ENCODE measurements at regions not wholly inside any gene's neighbourhood (a gene's known extent, or its start where the extent isn't known, plus 50 kb on each side); places are given as distances from the start of the nearest gene placed in this dataset.

DNA sequence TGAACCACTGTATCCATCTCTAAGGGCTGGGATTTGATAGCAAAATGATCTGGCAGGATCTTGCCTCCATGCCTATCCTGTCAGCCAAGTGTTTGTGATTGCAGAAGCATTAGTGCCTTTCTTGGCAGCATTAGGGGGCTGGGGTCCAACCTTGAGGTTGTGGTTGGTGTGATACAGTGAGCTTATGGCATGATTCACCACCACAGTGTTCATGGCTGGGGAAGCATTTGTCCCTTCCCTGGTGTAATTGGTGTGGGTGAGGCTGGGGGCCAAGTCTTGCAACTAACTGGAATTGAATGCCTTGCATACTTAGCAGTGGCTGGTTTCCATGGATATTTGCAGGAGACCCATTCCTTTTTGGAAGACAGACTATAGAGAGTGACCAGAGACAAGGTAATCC is 271.0 kb upstream of the TBL1XR1 start:
- H3K36me3 Mint-ChIP-seq (ENCODE audit: low read depth), result no peaks in the 10 kb centered on the region
- no peak overlapping the region for H3K27ac Mint-ChIP-seq
- H3K27me3 Mint-ChIP-seq (ENCODE audit: low read depth), result no peaks in the 10 kb centered on the region
- ATAC-seq, result no peak
- H3K4me1 Mint-ChIP-seq (ENCODE audit: low read depth), result no peaks in the 10 kb centered on the region
- no peaks in the 10 kb centered on the region for H3K9me3 Mint-ChIP-seq (ENCODE audit: insufficient read depth)
- no peak for DNase-seq
- CTCF ChIA-PET, result no interaction called here
- H3K4me3 Mint-ChIP-seq, result no peak overlapping the region
- POLR2A ChIA-PET, result no interaction called here

DNA sequence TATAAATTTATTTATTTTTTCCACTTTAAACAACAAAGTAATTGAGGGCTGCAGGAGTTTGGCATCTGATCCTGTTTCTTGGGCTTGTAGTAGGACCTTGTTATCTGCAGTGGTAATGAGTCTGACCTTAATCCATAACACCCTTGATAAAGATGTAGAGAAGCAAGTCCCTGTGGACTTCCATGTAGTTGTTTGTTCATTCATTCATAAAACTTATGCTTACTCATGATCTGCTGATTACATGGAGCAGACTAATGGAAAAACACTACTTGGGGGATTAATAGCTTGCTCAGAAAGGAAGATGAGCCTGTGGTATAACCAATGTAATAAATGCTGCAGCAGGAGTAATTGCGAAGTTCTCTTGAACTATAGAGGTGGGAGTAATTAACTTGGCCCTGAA is 271.5 kb upstream of the TBL1XR1 start:
- ATAC-seq, result no peak
- H3K27me3 Mint-ChIP-seq (ENCODE audit: low read depth), result no peaks in the 10 kb centered on the region

DNA sequence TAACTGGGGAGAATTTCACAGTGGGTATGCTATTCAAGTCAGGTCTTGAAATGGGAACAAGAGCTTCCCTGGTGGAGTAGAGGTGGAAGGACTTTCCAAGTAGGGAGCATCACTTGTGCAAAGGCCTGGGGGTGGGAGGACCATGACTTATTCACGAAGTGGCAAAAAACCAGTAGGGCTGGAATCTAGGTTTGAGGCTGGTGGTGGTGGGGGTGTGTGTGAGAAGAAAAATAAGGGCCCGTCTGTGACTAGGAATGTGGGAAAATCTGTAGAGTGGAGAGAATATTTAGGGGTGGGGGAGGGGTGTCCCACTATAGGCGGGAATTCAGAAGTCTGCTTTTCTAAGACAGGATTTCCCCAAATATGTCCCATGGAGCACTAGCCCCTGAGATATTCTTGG is 271.9 kb upstream of the TBL1XR1 start:
- Mint-ChIP-seq H3K27ac (no peak overlapping the region), H3K4me3 (no peak overlapping the region), H3K4me1 (ENCODE audit: low read depth) (no peaks in the 10 kb centered on the region), H3K36me3 (ENCODE audit: low read depth) (no peaks in the 10 kb centered on the region), H3K27me3 (ENCODE audit: low read depth) (no peaks in the 10 kb centered on the region), H3K9me3 (ENCODE audit: insufficient read depth) (no peaks in the 10 kb centered on the region)
- ChIA-PET POLR2A (no interaction called here), CTCF (no interaction called here)
- DNase-seq, result no peak
- no peak for ATAC-seq

More for the DNA sequence above, 271.5 kb upstream of the TBL1XR1 start:
- no peak for DNase-seq
- no peaks in the 10 kb centered on the region for H3K9me3 Mint-ChIP-seq (ENCODE audit: insufficient read depth)
- CTCF ChIA-PET, result no interaction called here
- no peaks in the 10 kb centered on the region for H3K4me1 Mint-ChIP-seq (ENCODE audit: low read depth)
- no peak overlapping the region for H3K27ac Mint-ChIP-seq
- no peaks in the 10 kb centered on the region for H3K36me3 Mint-ChIP-seq (ENCODE audit: low read depth)
- no peak overlapping the region for H3K4me3 Mint-ChIP-seq
- POLR2A ChIA-PET, result no interaction called here

DNA sequence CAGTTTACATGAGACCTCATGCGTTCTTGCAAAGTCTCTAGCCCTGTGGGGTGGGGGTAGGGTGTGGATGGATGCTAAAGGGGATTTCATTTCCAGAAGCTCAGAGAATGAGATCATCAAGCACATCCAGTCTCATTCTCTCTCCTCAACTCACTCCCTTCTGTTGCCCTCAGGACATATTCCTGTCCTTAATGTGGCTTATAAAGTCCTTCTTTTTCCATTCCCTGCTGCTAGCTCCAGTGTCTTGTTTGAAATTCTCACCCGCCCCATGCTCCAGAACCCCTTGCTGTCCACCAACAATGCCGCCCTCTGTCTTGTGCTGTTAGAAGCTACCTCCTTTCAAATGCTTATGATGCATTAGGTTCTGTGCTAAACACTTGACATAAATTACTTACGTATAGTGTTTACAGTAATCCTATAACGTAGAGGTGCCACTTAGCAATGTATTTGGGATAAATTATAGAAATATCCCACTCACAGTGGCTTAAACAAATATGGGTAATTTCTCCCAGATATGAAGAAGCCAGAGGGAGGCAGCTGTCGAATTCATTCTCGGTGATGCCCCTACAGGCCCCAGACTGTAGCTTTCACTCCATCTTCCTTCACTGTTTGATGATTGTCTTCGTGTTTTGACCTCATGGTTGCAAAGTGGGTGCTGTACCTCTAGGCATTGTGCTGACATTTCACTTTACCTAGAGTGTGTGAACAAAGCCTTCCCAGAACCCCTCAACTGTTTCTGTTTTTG is 273.1 kb upstream of the TBL1XR1 start:
- H3K9me3 Mint-ChIP-seq (ENCODE audit: insufficient read depth), result no peaks in the 10 kb centered on the region
- H3K4me1 Mint-ChIP-seq (ENCODE audit: low read depth), result no peaks in the 10 kb centered on the region
- H3K36me3 Mint-ChIP-seq (ENCODE audit: low read depth), result no peaks in the 10 kb centered on the region
- DNase-seq, result no peak
- CTCF ChIA-PET, result no interaction called here
- H3K27ac Mint-ChIP-seq, result no peak overlapping the region
- no peak for ATAC-seq
- H3K27me3 Mint-ChIP-seq (ENCODE audit: low read depth), result no peaks in the 10 kb centered on the region
- no peak overlapping the region for H3K4me3 Mint-ChIP-seq
- POLR2A ChIA-PET, result no interaction called here

DNA sequence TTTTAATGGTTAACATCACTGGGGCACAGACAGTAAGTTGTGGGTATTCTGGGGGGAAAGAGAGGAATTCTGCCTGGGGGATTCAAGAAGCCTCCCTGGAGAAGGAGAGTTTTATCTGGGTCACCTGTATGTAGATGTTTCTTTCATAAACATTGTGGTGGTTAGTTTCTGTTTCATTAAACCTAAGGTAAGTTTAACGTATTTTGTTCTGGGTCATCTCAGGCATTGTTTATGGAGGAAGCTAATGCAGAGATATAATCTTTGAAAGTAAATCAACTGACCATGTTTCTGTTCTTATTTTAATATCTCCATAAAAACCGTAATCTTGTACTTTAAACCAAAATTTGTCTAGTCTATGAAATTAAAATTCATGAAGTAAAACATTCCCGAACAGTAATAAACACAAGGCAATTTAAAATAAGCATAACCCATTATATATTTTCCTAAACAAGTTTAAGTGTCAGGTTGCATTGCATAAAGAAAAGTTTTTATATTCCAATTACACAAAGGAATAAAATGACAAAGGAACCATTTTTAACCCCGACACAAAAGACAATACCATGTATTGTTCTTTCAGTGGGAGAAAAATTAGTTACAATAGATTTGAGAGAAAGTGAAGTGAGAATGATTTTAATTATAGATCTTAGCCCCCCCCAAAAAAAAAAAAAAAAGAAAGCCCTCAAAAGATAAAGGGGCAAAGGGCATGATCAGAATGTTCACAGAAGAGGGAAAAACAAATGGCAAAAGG is 274.6 kb upstream of the TBL1XR1 start:
- no peak for ATAC-seq
- Mint-ChIP-seq H3K9me3 (ENCODE audit: insufficient read depth) (no peaks in the 10 kb centered on the region), H3K27ac (no peak overlapping the region)

DNA sequence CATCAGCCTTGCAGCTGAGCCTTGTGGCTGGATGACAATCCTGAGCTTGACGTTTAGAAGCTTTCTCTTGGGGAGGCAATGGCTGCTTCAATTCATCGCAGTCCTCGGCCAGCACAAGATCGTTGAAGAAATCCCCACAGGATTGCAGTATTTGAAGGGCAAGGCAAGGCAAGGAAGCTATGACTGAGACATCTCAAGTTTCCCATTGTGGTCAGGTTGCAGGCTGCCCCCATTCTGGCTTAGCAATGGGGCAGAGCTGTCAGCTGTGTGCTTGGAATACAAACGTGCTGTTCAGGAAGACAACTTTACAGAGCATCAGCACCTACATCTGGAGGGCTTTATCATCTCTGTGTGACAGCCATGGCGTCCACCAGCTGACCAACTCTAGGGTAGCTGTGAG is 275.9 kb upstream of the TBL1XR1 start:
- no peak for ATAC-seq
- DNase-seq, result no peak
- no peak overlapping the region for H3K27ac Mint-ChIP-seq
- H3K36me3 Mint-ChIP-seq (ENCODE audit: low read depth), result no peaks in the 10 kb centered on the region
- H3K4me1 Mint-ChIP-seq (ENCODE audit: low read depth), result no peaks in the 10 kb centered on the region
- POLR2A ChIA-PET, result no interaction called here
- H3K27me3 Mint-ChIP-seq (ENCODE audit: low read depth), result no peaks in the 10 kb centered on the region
- CTCF ChIA-PET, result no interaction called here
- H3K4me3 Mint-ChIP-seq, result no peak overlapping the region
- H3K9me3 Mint-ChIP-seq (ENCODE audit: insufficient read depth), result no peaks in the 10 kb centered on the region

More for the DNA sequence above, 274.6 kb upstream of the TBL1XR1 start:
- Mint-ChIP-seq H3K27me3 (ENCODE audit: low read depth) (no peaks in the 10 kb centered on the region), H3K4me3 (no peak overlapping the region), H3K4me1 (ENCODE audit: low read depth) (no peaks in the 10 kb centered on the region), H3K36me3 (ENCODE audit: low read depth) (no peaks in the 10 kb centered on the region)
- CTCF ChIA-PET, result no interaction called here
- POLR2A ChIA-PET, result no interaction called here
- no peak for DNase-seq

DNA sequence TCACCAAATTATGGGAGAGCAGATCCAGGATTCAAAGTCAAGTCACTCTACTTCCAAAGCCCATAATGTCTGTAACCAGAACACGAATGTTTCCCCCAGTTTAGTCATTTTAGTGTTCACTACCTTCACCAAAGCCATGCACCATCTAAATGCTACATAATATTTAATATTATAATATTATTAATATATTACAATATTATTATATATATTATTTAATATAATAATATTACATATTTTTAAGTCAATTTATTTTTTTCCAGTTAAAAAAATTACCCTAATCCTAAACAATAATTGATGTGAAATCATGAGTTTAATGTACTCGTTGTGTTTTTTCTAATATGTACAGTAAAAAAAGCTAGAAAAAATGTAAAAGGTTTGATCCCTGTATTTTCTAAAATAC is 276.6 kb upstream of the TBL1XR1 start:
- Mint-ChIP-seq H3K36me3 (ENCODE audit: low read depth) (no peaks in the 10 kb centered on the region), H3K4me3 (no peak overlapping the region), H3K27me3 (ENCODE audit: low read depth) (no peaks in the 10 kb centered on the region), H3K4me1 (ENCODE audit: low read depth) (no peaks in the 10 kb centered on the region), H3K9me3 (ENCODE audit: insufficient read depth) (no peaks in the 10 kb centered on the region), H3K27ac (no peak overlapping the region)
- CTCF ChIA-PET, result no interaction called here
- POLR2A ChIA-PET, result no interaction called here
- ATAC-seq, result no peak
- no peak for DNase-seq

DNA sequence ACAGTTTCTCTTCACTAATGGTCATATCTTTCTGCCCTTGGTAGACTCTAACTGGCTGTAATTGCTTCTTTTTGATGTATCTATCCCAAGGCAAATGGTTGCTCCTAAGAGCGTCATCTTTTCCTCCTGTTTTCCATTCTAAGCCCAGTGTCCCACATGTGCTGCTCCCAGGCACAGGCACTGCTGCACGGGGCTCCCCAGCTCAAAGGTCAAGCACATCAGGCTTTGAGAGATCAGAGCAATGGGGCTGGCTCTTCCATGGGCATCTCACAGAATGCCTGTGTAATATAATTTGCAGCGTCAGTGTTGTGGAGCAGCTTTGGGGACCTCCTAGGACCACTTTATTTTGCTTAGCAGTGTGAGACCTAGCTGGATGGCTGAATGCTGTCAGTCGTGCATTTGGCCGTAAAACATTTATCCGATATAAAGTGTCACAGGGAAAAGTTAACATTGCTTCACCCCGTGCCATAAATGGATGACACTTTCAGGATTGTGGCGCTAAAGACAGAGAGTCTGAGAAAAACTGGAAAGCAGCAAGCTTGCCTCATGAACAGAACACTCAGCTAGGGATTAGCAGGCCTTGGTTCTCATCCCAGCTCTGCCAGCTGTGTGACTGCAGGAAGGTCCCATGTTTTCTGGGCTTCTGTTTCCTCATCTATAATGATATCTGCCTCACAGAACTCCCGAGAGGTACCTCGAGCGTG is 277.5 kb upstream of the TBL1XR1 start:
- no peaks in the 10 kb centered on the region for H3K9me3 Mint-ChIP-seq (ENCODE audit: insufficient read depth)
- H3K4me1 Mint-ChIP-seq (ENCODE audit: low read depth), result no peaks in the 10 kb centered on the region
- DNase-seq (no peak), ATAC-seq (no peak)
- no peak overlapping the region for H3K4me3 Mint-ChIP-seq
- ChIA-PET POLR2A (no interaction called here), CTCF (no interaction called here)
- H3K36me3 Mint-ChIP-seq (ENCODE audit: low read depth), result no peaks in the 10 kb centered on the region
- H3K27me3 Mint-ChIP-seq (ENCODE audit: low read depth), result no peaks in the 10 kb centered on the region
- H3K27ac Mint-ChIP-seq, result no peak overlapping the region

DNA sequence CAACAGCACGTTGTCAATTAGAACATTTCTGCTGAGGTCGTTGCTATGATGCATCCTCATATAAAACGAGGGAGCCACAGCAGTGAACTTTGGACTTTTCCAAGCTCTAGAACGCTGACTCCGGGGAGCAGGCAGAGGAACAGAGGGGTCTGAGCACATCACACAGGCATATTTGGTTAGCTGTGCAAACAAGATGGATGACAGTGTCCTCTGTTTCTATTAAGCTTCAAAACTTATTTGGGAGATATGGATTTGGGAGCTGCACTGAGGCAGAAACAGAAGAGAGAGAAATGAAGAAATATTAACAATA is 278.0 kb upstream of the TBL1XR1 start:
- no peak for ATAC-seq
- ChIA-PET CTCF (no interaction called here), POLR2A (no interaction called here)
- Mint-ChIP-seq H3K9me3 (ENCODE audit: insufficient read depth) (no peaks in the 10 kb centered on the region), H3K27me3 (ENCODE audit: low read depth) (no peaks in the 10 kb centered on the region), H3K4me3 (no peak overlapping the region), H3K27ac (no peak overlapping the region), H3K36me3 (ENCODE audit: low read depth) (no peaks in the 10 kb centered on the region), H3K4me1 (ENCODE audit: low read depth) (no peaks in the 10 kb centered on the region)
- no peak for DNase-seq

DNA sequence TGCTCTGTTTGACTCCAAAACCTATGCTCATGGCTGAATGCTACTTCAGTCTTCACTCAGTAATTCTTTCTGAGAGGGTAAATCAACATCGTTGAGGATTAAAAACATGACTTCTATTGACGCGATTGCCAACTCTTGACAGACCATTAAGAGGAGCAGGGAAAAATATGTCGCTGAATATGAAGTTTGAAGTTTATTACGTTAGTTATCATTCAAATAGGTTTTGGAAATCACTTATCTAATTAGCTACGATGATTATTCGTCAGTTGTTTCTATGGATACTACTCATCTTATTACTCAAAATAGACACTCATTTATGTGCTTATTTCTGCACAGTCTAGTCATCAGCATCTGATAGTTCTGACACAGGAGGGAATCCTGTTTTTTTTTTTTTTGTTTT is 279.2 kb upstream of the TBL1XR1 start:
- CTCF ChIA-PET, result no interaction called here

DNA sequence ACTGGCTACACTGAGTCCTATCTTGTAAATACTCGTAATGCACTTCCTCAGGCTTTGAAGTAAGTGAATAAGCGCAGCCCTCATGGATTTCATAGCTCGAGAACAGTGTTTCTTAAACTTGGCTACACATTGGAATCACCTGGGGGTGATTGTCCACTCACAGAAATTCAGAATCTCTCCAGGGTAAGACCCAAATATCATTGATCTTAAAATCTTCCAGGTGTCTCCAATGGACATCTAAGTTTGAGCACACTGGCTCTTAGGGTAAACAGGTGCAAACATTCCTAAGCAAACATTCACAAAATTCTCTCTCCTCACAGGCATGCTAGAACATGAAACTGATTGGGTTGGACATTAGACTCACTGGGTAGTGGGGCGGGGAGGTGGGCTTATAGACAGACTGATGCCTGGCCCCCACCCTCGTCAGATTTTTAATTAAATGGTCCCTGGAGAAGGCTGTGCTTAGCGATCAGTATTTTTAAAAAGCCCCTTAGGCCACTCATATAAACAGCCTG is 279.7 kb upstream of the TBL1XR1 start:
- ChIA-PET CTCF (no interaction called here), POLR2A (no interaction called here)
- ATAC-seq, result no peak
- H3K27ac Mint-ChIP-seq, result no peak overlapping the region
- H3K9me3 Mint-ChIP-seq (ENCODE audit: insufficient read depth), result no peaks in the 10 kb centered on the region
- H3K4me3 Mint-ChIP-seq, result no peak overlapping the region
- no peaks in the 10 kb centered on the region for H3K36me3 Mint-ChIP-seq (ENCODE audit: low read depth)
- H3K27me3 Mint-ChIP-seq (ENCODE audit: low read depth), result no peaks in the 10 kb centered on the region
- H3K4me1 Mint-ChIP-seq (ENCODE audit: low read depth), result no peaks in the 10 kb centered on the region
- no peak for DNase-seq

More for the DNA sequence above, 279.2 kb upstream of the TBL1XR1 start:
- Mint-ChIP-seq H3K4me1 (ENCODE audit: low read depth) (no peaks in the 10 kb centered on the region), H3K4me3 (no peak overlapping the region), H3K27me3 (ENCODE audit: low read depth) (no peaks in the 10 kb centered on the region), H3K36me3 (ENCODE audit: low read depth) (no peaks in the 10 kb centered on the region), H3K9me3 (ENCODE audit: insufficient read depth) (no peaks in the 10 kb centered on the region), H3K27ac (no peak overlapping the region)
- ATAC-seq (no peak), DNase-seq (no peak)
- POLR2A ChIA-PET, result no interaction called here

DNA sequence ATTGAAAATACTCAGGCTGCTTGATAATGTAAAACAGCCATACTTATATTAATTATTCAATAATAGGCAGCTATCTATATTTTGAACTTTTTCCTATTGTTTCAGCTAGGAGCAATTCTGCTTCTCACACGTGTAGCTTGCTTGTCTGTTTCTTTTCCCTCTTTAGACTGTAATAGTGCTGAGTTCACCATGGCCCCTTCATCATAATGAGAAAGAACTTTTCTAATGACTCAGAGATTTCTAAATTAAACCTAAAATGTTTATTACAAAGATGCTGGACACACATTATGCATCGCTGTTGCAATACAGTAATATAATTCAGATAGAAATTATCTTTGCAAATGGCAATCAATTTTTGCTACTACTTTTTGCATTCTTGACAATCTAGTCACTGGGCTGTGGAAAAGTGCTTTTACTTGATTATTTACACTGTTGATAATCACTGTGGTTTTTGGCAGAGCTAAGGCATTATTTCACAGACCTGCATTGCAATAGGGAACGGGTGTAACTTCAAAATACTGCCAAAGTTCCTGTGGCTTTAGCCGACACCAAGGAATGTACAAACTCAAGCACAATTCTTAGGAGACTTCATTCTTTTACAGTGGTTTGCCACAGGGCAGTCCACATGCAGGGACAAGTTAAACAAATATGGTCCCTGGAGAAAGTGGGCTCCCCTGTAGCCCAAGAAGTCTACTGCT is 281.0 kb upstream of the TBL1XR1 start:
- H3K27me3 Mint-ChIP-seq (ENCODE audit: low read depth), result no peaks in the 10 kb centered on the region
- ChIA-PET POLR2A (no interaction called here), CTCF (no interaction called here)
- no peaks in the 10 kb centered on the region for H3K4me1 Mint-ChIP-seq (ENCODE audit: low read depth)
- H3K9me3 Mint-ChIP-seq (ENCODE audit: insufficient read depth), result no peaks in the 10 kb centered on the region
- ATAC-seq, result no peak
- no peak overlapping the region for H3K4me3 Mint-ChIP-seq
- no peak overlapping the region for H3K27ac Mint-ChIP-seq
- DNase-seq, result no peak
- no peaks in the 10 kb centered on the region for H3K36me3 Mint-ChIP-seq (ENCODE audit: low read depth)
